GM12878 (cell line): ENCODE measurements at regions not wholly inside any gene's neighbourhood (a gene's known extent, or its start where the extent isn't known, plus 50 kb on each side); places are given as distances from the start of the nearest gene placed in this dataset.

Source experiments
- ATAC-seq: fragments of 200-7000 bp; cut with Tn5 transposase; 3 replicates; pipeline ENCODE4 v1.9.1; 2020; ENCODE audit warnings: mild to moderate bottlenecking, moderate library complexity
- BruUV-seq: library from RNA; stranded (reverse); fragments of 400-500 nt; replicated peaks from 2 replicates; lab custom pipeline; 2021; lab: Mats Ljungman, UMichigan
- CTCF ChIA-PET: fragments of 300-600 bp; sonication (Branson Sonifier 250); formaldehyde crosslinking; extraction: SDS; loops from one replicate; lab custom pipeline; 2021; ENCODE audit warnings: inconsistent platforms; lab: Yijun Ruan, JAX
- POLR2A ChIA-PET: fragments of 350-600 bp; formaldehyde crosslinking; extraction: SDS; loops from one replicate; lab custom pipeline; 2021; ENCODE audit warnings: inconsistent platforms; lab: Charles Lee
- RAD21 ChIA-PET: fragments of 300-600 bp; sonication (Branson Sonifier 250); formaldehyde crosslinking; loops from one replicate; lab custom pipeline; 2023; ENCODE audit warnings: antibody characterized with exemption; ENCODE audit not compliant: unreplicated experiment; lab: Charles Lee
- SMC1A ChIA-PET: fragments of 300-600 bp; sonication (Branson Sonifier 250); formaldehyde crosslinking; loops from one replicate; lab custom pipeline; 2023; ENCODE audit not compliant: unreplicated experiment, uncharacterized antibody; lab: Charles Lee
- DNase-seq: peaks from one replicate; pipeline ENCODE4 v3.0.0-alpha.2; 2011; ENCODE audit warnings: low read depth, low spot score
- FAIRE-seq: peaks from 3 replicates; lab custom pipeline; 2011; peaks lifted over from hg19 to GRCh38; lab: Jason Lieb, UNC
- H2AFZ ChIP-seq: 2 replicates; pipeline ENCODE4 v1.6.0; 2011; ENCODE audit warnings: low read depth, low read length, control low read depth; ENCODE audit not compliant: control insufficient read depth
- H3K27ac ChIP-seq: 2 replicates; pipeline ENCODE4 v1.5.1; 2011; ENCODE audit warnings: control low read depth; ENCODE audit not compliant: control insufficient read depth, insufficient read depth
- H3K27me3 ChIP-seq, 2 experiments: replicated peaks in 1 of 2; 2 replicates each; pipeline versions ENCODE4 v1.6.0 to v1.6.1; 2011; ENCODE audit warnings: low read length in 1 of 2; ENCODE audit not compliant: control insufficient read depth in 2 of 2, insufficient read depth in 2 of 2
- H3K36me3 ChIP-seq, 2 experiments: 2 replicates each; pipeline ENCODE4 v1.5.1; 2011; ENCODE audit warnings: low read length in 1 of 2; ENCODE audit not compliant: control insufficient read depth in 2 of 2, insufficient read depth in 2 of 2
- H3K4me1 ChIP-seq: 2 replicates; pipeline ENCODE4 v1.6.1; 2011; ENCODE audit warnings: mild to moderate bottlenecking, low read length, moderate library complexity, mixed read lengths; ENCODE audit not compliant: control insufficient read depth, insufficient read depth
- H3K4me2 ChIP-seq: 2 replicates; pipeline ENCODE4 v1.6.0; 2011; ENCODE audit warnings: control low read depth; ENCODE audit not compliant: control insufficient read depth, insufficient read depth
- H3K4me3 ChIP-seq: fragments of 200-600 bp; sonication (generic); 2 replicates; pipeline ENCODE4 v1.5.1; 2016
- H3K79me2 ChIP-seq: 2 replicates; pipeline ENCODE4 v1.6.0; 2011; ENCODE audit warnings: low read length; ENCODE audit not compliant: control insufficient read depth, insufficient read depth
- H3K9ac ChIP-seq: 2 replicates; pipeline ENCODE4 v1.8.0; 2011; ENCODE audit warnings: low read length, control low read depth, mixed read lengths; ENCODE audit not compliant: control insufficient read depth, insufficient read depth
- H3K9me3 ChIP-seq: replicated peaks from 3 replicates; pipeline ENCODE4 v1.5.1; 2011; ENCODE audit warnings: mild to moderate bottlenecking, low read length; ENCODE audit not compliant: control insufficient read depth, insufficient read depth
- H4K20me1 ChIP-seq: 2 replicates; pipeline ENCODE4 v1.6.0; 2011; ENCODE audit not compliant: control insufficient read depth, insufficient read depth
- BHLHE40 ChIP-seq, 2 experiments: fragments of 450-650 bp in 1 of 2; IDR thresholded peaks; 2 replicates each; pipeline ENCODE4 v1.6.1; 2011 to 2017; ENCODE audit warnings: low read depth in 2 of 2, borderline replicate concordance in 1 of 2, improper control_type of control experiment in 1 of 2, low read length in 1 of 2, mild to moderate bottlenecking in 1 of 2
- NFIC ChIP-seq: IDR thresholded peaks from 2 replicates; pipeline ENCODE4 v1.6.1; 2012; ENCODE audit warnings: low read depth, mild to moderate bottlenecking, inconsistent platforms, low read length, moderate library complexity
- RELA ChIP-seq: fragments of 450-650 bp; IDR thresholded peaks from 2 replicates; pipeline ENCODE4 v1.8.0; 2014; ENCODE audit warnings: borderline replicate concordance; ENCODE audit not compliant: partially characterized antibody
- TCF12 ChIP-seq: IDR thresholded peaks from 2 replicates; pipeline ENCODE4 v1.6.1; 2011; ENCODE audit warnings: low read depth, mild to moderate bottlenecking, low read length
- ZBED1 ChIP-seq: IDR thresholded peaks from 2 replicates; pipeline ENCODE4 v1.6.1; 2016; ENCODE audit warnings: borderline replicate concordance
- WGBS: methylation state at CpG from one replicate; pipeline ENCODE4 v1.1.6; 2016; ENCODE audit warnings: low lambda C conversion rate; ENCODE audit not compliant: insufficient replicate concordance, insufficient coverage; ENCODE audit errors: missing lambda C conversion rate; 5-methylcytosine and 5-hydroxymethylcytosine counted together
- in situ Hi-C: fragments of 300-500 bp; cut with MboI; formaldehyde crosslinking; loops from 9 replicates; pipeline ENCODE4 v1.14.3; 2018; ENCODE audit warnings: mixed read lengths
- intact Hi-C: fragments of 100-400 bp; cut with micrococcal nuclease; formaldehyde crosslinking; loops from one replicate; pipeline ENCODE4 v1.14.2; 2022; ENCODE audit not compliant: unreplicated experiment
- TF ChIP-seq, protein P1 (sequence below): fragments of 450-650 bp; IDR thresholded peaks from 2 replicates; pipeline ENCODE4 v1.6.1; 2016; ENCODE audit warnings: mild to moderate bottlenecking
- TF ChIP-seq, protein P2 (sequence below): fragments of 450-650 bp; IDR thresholded peaks from 2 replicates; pipeline ENCODE4 v1.6.1; 2017; ENCODE audit warnings: mild to moderate bottlenecking, moderate library complexity

DNA sequence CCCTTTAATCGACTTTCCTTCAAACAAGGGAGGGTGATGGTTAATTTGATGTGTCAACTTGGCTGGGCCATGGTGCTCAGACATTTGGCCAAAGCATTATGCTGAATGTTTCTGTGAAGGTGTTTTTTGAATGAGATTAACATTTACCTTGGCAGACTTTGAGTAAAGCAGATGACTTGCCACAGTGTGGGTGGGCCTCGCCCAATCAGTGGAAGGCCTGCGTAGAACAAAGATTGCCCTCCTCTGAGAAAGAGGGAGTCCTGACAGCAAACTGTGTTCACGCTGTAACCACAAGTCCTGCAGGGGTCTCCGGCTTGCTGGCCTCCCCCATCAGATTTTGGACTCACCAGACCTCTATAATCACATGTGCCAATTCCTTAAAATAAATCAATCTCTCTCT, 118.7 kb downstream of the SOX9 start (continued):
- TF ChIP-seq, protein P1, sequence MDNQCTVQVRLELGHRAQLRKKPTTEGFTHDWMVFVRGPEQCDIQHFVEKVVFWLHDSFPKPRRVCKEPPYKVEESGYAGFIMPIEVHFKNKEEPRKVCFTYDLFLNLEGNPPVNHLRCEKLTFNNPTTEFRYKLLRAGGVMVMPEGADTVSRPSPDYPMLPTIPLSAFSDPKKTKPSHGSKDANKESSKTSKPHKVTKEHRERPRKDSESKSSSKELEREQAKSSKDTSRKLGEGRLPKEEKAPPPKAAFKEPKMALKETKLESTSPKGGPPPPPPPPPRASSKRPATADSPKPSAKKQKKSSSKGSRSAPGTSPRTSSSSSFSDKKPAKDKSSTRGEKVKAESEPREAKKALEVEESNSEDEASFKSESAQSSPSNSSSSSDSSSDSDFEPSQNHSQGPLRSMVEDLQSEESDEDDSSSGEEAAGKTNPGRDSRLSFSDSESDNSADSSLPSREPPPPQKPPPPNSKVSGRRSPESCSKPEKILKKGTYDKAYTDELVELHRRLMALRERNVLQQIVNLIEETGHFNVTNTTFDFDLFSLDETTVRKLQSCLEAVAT: no peak
- TF ChIP-seq RELA (no peak), NFIC (no peak), TCF12 (no peak)
- TF ChIP-seq, protein P2, sequence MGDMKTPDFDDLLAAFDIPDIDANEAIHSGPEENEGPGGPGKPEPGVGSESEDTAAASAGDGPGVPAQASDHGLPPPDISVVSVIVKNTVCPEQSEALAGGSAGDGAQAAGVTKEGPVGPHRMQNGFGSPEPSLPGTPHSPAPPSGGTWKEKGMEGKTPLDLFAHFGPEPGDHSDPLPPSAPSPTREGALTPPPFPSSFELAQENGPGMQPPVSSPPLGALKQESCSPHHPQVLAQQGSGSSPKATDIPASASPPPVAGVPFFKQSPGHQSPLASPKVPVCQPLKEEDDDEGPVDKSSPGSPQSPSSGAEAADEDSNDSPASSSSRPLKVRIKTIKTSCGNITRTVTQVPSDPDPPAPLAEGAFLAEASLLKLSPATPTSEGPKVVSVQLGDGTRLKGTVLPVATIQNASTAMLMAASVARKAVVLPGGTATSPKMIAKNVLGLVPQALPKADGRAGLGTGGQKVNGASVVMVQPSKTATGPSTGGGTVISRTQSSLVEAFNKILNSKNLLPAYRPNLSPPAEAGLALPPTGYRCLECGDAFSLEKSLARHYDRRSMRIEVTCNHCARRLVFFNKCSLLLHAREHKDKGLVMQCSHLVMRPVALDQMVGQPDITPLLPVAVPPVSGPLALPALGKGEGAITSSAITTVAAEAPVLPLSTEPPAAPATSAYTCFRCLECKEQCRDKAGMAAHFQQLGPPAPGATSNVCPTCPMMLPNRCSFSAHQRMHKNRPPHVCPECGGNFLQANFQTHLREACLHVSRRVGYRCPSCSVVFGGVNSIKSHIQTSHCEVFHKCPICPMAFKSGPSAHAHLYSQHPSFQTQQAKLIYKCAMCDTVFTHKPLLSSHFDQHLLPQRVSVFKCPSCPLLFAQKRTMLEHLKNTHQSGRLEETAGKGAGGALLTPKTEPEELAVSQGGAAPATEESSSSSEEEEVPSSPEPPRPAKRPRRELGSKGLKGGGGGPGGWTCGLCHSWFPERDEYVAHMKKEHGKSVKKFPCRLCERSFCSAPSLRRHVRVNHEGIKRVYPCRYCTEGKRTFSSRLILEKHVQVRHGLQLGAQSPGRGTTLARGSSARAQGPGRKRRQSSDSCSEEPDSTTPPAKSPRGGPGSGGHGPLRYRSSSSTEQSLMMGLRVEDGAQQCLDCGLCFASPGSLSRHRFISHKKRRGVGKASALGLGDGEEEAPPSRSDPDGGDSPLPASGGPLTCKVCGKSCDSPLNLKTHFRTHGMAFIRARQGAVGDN: no peak

DNA sequence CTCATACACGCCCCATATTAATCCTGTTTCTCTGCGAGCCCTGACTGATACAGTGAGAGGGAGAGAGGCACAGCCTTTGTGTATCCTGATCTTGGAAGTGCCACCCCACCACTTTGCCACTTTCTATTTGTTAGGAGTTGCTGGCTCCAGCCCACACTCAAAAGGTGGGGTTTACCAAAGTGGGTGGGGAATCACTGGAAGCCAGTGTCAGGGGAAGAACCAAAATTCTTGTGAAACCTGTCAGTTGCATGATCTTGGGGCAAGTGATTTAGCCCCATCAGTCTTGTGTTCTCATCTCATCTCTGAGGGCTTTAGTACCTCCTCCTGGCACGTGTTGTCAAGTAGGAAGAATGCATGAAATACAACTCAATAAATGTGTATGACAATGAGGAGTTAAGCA, 119.5 kb downstream of the SOX9 start:
- Histone ChIP-seq H3K4me2 (no peak overlapping the region), H3K4me1 (no peaks in the 10 kb centered on the region), H3K4me3 (no peak overlapping the region), H3K9ac (no peak overlapping the region), H3K79me2 (no peaks in the 10 kb centered on the region), H3K27me3 (no peaks in the 10 kb centered on the region), H2AFZ (no peak overlapping the region; the same call in 1 of the 2 replicates), H3K9me3 (no peaks in the 10 kb centered on the region; the same call in 2 of the 3 replicates), H3K36me3 (no peaks in the 10 kb centered on the region), H3K27ac (no peak overlapping the region), H4K20me1 (no peaks in the 10 kb centered on the region)
- ChIA-PET SMC1A (no interaction called here), RAD21 (no interaction called here), POLR2A (no interaction called here), CTCF (no interaction called here)
- in situ Hi-C loops (no loop called here), intact Hi-C loops (no loop called here)
- FAIRE-seq (no peak), ATAC-seq (peak; percentile 52), DNase-seq (no peak)
- no peak for TF ChIP-seq ZBED1
- peak; percentile 18 to 47; a peak in 1 of 4 replicates for TF ChIP-seq BHLHE40 (IDR thresholded peaks at IDR 0.05; ENCODE audit: borderline replicate concordance in 1 of 2, low read depth in 2 of 2, low read length in 1 of 2)
- BruUV-seq: no TSS peak
- 12% methylated on average over 1 of the region's 3 CpGs for WGBS
